ENCODE measurements at regions not wholly inside any gene's neighbourhood (a gene's known extent, or its start where the extent isn't known, plus 50 kb on each side); places are given as distances from the start of the nearest gene placed in this dataset.

DNA sequence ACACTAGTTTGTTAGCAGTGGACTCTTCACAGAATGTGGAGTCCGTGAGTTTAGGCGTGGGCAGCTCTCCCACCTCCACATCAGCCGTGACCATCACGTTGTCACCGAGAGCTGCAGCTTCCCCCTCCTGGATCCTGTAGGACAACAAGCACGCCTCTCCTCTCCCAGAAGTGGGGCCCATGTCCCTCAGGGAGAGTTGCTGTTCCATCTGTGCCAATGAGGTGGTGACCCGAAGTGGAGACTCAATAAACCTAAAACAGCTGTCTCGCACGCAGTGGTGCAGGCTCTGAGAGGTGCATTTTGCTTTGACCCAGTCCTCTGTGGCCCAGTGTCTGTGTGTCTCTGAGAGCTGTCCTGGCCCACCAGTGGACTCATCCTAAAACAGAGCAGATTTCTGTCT lies 456.5 kb upstream of the SOX11 start:
- no peak for DNase-seq (ENCODE audit: low spot score in 2 of 2)
- no peak for TF ChIP-seq POLR2AphosphoS5 (IDR thresholded peaks at IDR 0.05)
- TF ChIP-seq, protein P1, sequence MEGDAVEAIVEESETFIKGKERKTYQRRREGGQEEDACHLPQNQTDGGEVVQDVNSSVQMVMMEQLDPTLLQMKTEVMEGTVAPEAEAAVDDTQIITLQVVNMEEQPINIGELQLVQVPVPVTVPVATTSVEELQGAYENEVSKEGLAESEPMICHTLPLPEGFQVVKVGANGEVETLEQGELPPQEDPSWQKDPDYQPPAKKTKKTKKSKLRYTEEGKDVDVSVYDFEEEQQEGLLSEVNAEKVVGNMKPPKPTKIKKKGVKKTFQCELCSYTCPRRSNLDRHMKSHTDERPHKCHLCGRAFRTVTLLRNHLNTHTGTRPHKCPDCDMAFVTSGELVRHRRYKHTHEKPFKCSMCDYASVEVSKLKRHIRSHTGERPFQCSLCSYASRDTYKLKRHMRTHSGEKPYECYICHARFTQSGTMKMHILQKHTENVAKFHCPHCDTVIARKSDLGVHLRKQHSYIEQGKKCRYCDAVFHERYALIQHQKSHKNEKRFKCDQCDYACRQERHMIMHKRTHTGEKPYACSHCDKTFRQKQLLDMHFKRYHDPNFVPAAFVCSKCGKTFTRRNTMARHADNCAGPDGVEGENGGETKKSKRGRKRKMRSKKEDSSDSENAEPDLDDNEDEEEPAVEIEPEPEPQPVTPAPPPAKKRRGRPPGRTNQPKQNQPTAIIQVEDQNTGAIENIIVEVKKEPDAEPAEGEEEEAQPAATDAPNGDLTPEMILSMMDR (IDR thresholded peaks at IDR 0.05), result no peak
- no peak for TF ChIP-seq POLR2A (IDR thresholded peaks at IDR 0.05)
- Histone ChIP-seq H3K4me3 (no peak overlapping the region), H3K36me3 (no peaks in the 10 kb centered on the region), H3K4me1 (no peaks in the 10 kb centered on the region), H3K9me3 (no peaks in the 10 kb centered on the region), H3K27ac (no peak overlapping the region), H3K27me3 (no peaks in the 10 kb centered on the region)
- intact Hi-C loops (cut with DNase I; ENCODE audit: low total_unique reads), result no loop called here

DNA sequence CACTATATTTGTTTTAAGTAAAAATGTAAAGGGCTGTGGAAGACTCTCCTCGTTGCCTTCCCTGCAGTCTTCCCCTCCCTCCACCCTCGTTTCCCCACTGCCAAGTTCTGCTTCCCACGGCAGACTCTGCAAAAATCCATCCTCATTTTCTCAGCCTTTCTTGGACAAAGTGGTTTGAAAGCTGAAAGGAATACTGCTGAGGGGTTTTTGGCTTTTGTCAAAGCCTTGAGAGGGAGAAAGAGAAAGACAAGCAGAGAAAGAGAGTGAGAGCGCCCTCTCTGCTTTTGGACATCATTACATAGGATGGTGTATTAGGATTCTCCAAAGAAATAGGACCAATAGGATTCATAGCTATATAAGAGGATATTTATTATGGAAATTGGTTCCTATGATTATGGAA lies 455.9 kb upstream of the SOX11 start:
- H3K4me1 ChIP-seq, result no peaks in the 10 kb centered on the region
- no peaks in the 10 kb centered on the region for H3K9me3 ChIP-seq
- TF ChIP-seq, protein P1 (IDR thresholded peaks at IDR 0.05), result no peak
- TF ChIP-seq POLR2AphosphoS5 (IDR thresholded peaks at IDR 0.05) (no peak), POLR2A (IDR thresholded peaks at IDR 0.05) (no peak)
- intact Hi-C loops (cut with DNase I; ENCODE audit: low total_unique reads), result no loop called here
- no peak overlapping the region for H3K4me3 ChIP-seq
- DNase-seq (ENCODE audit: low spot score in 2 of 2), result no peak
- H3K27ac ChIP-seq, result no peak overlapping the region
- no peaks in the 10 kb centered on the region for H3K36me3 ChIP-seq
- H3K27me3 ChIP-seq, result no peaks in the 10 kb centered on the region

- intact Hi-C loops (cut with DNase I; ENCODE audit: low total_unique reads), result no loop called here
- no peak for DNase-seq (ENCODE audit: low spot score in 2 of 2)
- TF ChIP-seq POLR2AphosphoS5 (IDR thresholded peaks at IDR 0.05) (no peak), POLR2A (IDR thresholded peaks at IDR 0.05) (no peak)
- TF ChIP-seq, protein P1 (IDR thresholded peaks at IDR 0.05), result no peak
- Histone ChIP-seq H3K27me3 (no peaks in the 10 kb centered on the region), H3K4me1 (no peaks in the 10 kb centered on the region), H3K4me3 (no peak overlapping the region), H3K9me3 (no peaks in the 10 kb centered on the region), H3K36me3 (no peaks in the 10 kb centered on the region), H3K27ac (no peak overlapping the region)
Measured at GRCh38 chr2:5242751-5243150, 449.4 kb upstream of the SOX11 start.

DNA sequence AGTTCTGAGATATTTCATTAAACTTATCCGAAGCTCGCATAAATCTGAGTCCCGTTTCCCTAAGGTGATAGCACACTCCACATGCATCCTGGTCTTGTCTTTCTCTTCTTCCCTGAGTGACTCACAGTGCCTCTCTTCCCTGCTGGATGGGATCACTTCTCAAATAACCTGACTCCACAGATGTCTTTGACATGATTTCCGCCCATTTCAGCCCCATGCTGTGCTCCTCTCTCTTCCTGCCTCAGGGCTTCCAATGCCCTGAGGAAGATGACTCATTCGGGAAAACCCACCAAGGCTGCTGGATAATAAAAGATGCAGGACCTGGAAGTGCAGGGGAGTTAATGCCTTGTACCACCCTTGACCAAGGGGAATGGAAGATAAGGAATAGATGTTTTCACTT lies 441.7 kb upstream of the SOX11 start:
- H3K27ac ChIP-seq, result no peak overlapping the region
- no peaks in the 10 kb centered on the region for H3K36me3 ChIP-seq
- DNase-seq (ENCODE audit: low spot score in 2 of 2), result no peak
- TF ChIP-seq POLR2AphosphoS5 (IDR thresholded peaks at IDR 0.05) (no peak), POLR2A (IDR thresholded peaks at IDR 0.05) (no peak)
- TF ChIP-seq, protein P1 (IDR thresholded peaks at IDR 0.05), result no peak
- H3K9me3 ChIP-seq, result no peaks in the 10 kb centered on the region
- no peaks in the 10 kb centered on the region for H3K4me1 ChIP-seq
- no peaks in the 10 kb centered on the region for H3K27me3 ChIP-seq
- H3K4me3 ChIP-seq, result no peak overlapping the region
- intact Hi-C loops (cut with DNase I; ENCODE audit: low total_unique reads), result no loop called here

DNA sequence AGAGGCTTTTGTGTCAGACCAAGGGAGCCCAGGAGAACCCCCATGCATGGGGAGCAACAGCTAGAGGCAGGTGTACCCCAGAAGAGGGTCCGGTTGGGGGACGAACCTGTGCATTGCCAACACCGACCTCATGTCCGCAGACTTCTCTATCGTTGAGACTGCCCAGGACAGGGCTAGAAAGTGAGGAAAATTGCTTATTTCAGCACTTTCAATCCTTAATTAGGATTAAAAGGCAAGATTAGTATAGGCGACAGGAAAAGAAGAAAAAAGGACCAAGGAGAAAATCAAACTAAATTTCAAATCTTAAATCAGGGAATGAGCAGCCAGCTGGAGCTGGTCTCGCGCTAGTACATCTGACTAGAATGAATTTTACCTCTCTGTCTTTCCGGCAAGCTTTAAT lies 438.9 kb upstream of the SOX11 start:
- Histone ChIP-seq H3K9me3 (peaks cover 0 to 3% of the 10 kb centered on the region in 2 donors), H3K27ac (no peak overlapping the region), H3K27me3 (no peaks in the 10 kb centered on the region), H3K36me3 (no peaks in the 10 kb centered on the region), H3K4me1 (no peaks in the 10 kb centered on the region), H3K4me3 (no peak overlapping the region)
- no peak for TF ChIP-seq POLR2A (IDR thresholded peaks at IDR 0.05)
- TF ChIP-seq POLR2AphosphoS5 (IDR thresholded peaks at IDR 0.05), result no peak
- TF ChIP-seq, protein P1 (IDR thresholded peaks at IDR 0.05), result no peak
- intact Hi-C loops (cut with DNase I; ENCODE audit: low total_unique reads), result no loop called here
- no peak for DNase-seq (ENCODE audit: low spot score in 2 of 2)

All from breast epithelium (tissue), 4 donors.